Endodermal cell (in vitro differentiated cells): ENCODE measurements at regions not wholly inside any gene's neighbourhood (a gene's known extent, or its start where the extent isn't known, plus 50 kb on each side); places are given as distances from the start of the nearest gene placed in this dataset.
"Not testable (repeated sequence)": the region's sequence is repeated elsewhere in the genome, so short reads cannot be mapped to it uniquely, and the experiment has no call there.

Experiments used
- DNase-seq: peaks from one replicate; pipeline ENCODE4 v3.0.0-alpha.2; 2017
- H3K27ac ChIP-seq: 2 replicates; pipeline ENCODE4 v1.5.1; 2013; ENCODE audit warnings: mild to moderate bottlenecking, low read depth, low read length, moderate library complexity
- H3K27me3 ChIP-seq: 2 replicates; pipeline ENCODE4 v1.6.1; 2013; ENCODE audit warnings: mild to moderate bottlenecking, low read length, moderate library complexity; ENCODE audit not compliant: insufficient read depth, control insufficient read depth, poor library complexity, severe bottlenecking
- H3K36me3 ChIP-seq: 2 replicates; pipeline ENCODE4 v1.7.0; 2013; ENCODE audit warnings: mild to moderate bottlenecking, low read length, moderate library complexity; ENCODE audit not compliant: control insufficient read depth, insufficient read depth
- H3K4me1 ChIP-seq: one replicate; pipeline ENCODE4 v1.7.0; 2013; ENCODE audit warnings: low read length; ENCODE audit not compliant: control insufficient read depth, insufficient read depth
- H3K4me3 ChIP-seq: 2 replicates; pipeline ENCODE4 v1.5.1; 2013; ENCODE audit warnings: mild to moderate bottlenecking, low read length, moderate library complexity
- H3K9ac ChIP-seq: 2 replicates; pipeline ENCODE4 v1.6.1; 2013; ENCODE audit warnings: mild to moderate bottlenecking, low read length, moderate library complexity; ENCODE audit not compliant: poor library complexity, severe bottlenecking; ENCODE audit errors: extremely low read depth
- H3K9me3 ChIP-seq: 2 replicates; pipeline ENCODE4 v1.6.1; 2013; ENCODE audit warnings: mild to moderate bottlenecking, low read length, moderate library complexity; ENCODE audit not compliant: control insufficient read depth
- H3K27ac Mint-ChIP-seq: 2 replicates; pipeline ENCODE4 v1.8.0; 2020; ENCODE audit warnings: mixed read lengths
- H3K27me3 Mint-ChIP-seq: 2 replicates; pipeline ENCODE4 v1.8.0; 2021; ENCODE audit warnings: mild to moderate bottlenecking, mixed read lengths; ENCODE audit not compliant: insufficient read depth
- H3K36me3 Mint-ChIP-seq: 2 replicates; pipeline ENCODE4 v1.8.0; 2020; ENCODE audit warnings: low read depth, mixed read lengths
- H3K4me1 Mint-ChIP-seq: 2 replicates; pipeline ENCODE4 v1.8.0; 2020; ENCODE audit warnings: mixed read lengths
- H3K4me3 Mint-ChIP-seq: 2 replicates; pipeline ENCODE4 v1.8.0; 2020; ENCODE audit warnings: mild to moderate bottlenecking, moderate library complexity, mixed read lengths
- H3K9me3 Mint-ChIP-seq: 2 replicates; pipeline ENCODE4 v1.8.0; 2020; ENCODE audit warnings: mild to moderate bottlenecking, mixed read lengths
- WGBS, 2 experiments: methylation state at CpG; one replicate each; pipeline versions ENCODE4 v1.1.5 to v1.1.7; 2013; ENCODE audit warnings: missing lambda C conversion rate in 2 of 2, mixed read lengths in 1 of 2; ENCODE audit not compliant: insufficient coverage in 1 of 2, insufficient read length in 1 of 2; 5-methylcytosine and 5-hydroxymethylcytosine counted together
- TF ChIP-seq, protein P1 (sequence below): fragments of 200-600 bp; sonication (generic); conservative IDR thresholded peaks from 2 replicates; pipeline ENCODE4 v1.5.0; 2021; ENCODE audit warnings: antibody characterized with exemption, mild to moderate bottlenecking

GRCh38 chr12:131395971-131396573 is 314.8 kb upstream of the SFSWAP start:
- Histone ChIP-seq H3K27ac (no peak overlapping the region), H3K36me3 (no peaks in the 10 kb centered on the region), H3K4me1 (no peaks in the 10 kb centered on the region), H3K4me3 (no peak overlapping the region), H3K9me3 (peaks cover 41% of the 10 kb centered on the region), H3K27me3 (no peaks in the 10 kb centered on the region), H3K9ac (no peak overlapping the region)
- peaks cover 16% of the 10 kb centered on the region for H3K27me3 Mint-ChIP-seq
- TF ChIP-seq, protein P1, sequence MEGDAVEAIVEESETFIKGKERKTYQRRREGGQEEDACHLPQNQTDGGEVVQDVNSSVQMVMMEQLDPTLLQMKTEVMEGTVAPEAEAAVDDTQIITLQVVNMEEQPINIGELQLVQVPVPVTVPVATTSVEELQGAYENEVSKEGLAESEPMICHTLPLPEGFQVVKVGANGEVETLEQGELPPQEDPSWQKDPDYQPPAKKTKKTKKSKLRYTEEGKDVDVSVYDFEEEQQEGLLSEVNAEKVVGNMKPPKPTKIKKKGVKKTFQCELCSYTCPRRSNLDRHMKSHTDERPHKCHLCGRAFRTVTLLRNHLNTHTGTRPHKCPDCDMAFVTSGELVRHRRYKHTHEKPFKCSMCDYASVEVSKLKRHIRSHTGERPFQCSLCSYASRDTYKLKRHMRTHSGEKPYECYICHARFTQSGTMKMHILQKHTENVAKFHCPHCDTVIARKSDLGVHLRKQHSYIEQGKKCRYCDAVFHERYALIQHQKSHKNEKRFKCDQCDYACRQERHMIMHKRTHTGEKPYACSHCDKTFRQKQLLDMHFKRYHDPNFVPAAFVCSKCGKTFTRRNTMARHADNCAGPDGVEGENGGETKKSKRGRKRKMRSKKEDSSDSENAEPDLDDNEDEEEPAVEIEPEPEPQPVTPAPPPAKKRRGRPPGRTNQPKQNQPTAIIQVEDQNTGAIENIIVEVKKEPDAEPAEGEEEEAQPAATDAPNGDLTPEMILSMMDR: no peak
- no peak overlapping the region for H3K27ac Mint-ChIP-seq
- WGBS, 2 experiments: 83 to 85% methylated on average over 1 of the region's 1 CpG
- no peak for DNase-seq
- peaks cover 7% of the 10 kb centered on the region for H3K36me3 Mint-ChIP-seq
- H3K4me3 Mint-ChIP-seq: no peak overlapping the region
- peaks cover 9% of the 10 kb centered on the region for H3K9me3 Mint-ChIP-seq
- H3K4me1 Mint-ChIP-seq: no peaks in the 10 kb centered on the region

GRCh38 chr12:131397493-131398181 is 313.3 kb upstream of the SFSWAP start:
- H3K36me3 ChIP-seq: no peaks in the 10 kb centered on the region
- Mint-ChIP-seq H3K4me3 (no peak overlapping the region), H3K36me3 (peaks cover 7% of the 10 kb centered on the region), H3K27ac (no peak overlapping the region), H3K4me1 (no peaks in the 10 kb centered on the region), H3K27me3 (peaks cover 12% of the 10 kb centered on the region), H3K9me3 (peaks cover 11% of the 10 kb centered on the region)
- DNase-seq: peak; percentile 33
- H3K27me3 ChIP-seq: no peaks in the 10 kb centered on the region
- no peak overlapping the region for H3K27ac ChIP-seq
- H3K9me3 ChIP-seq: peaks cover 41% of the 10 kb centered on the region
- TF ChIP-seq, protein P1: no peak
- no peaks in the 10 kb centered on the region for H3K4me1 ChIP-seq
- 79 to 93% methylated on average over 3 to 5 of the region's 5 CpGs for WGBS, 2 experiments
- H3K4me3 ChIP-seq: no peak overlapping the region
- no peak overlapping the region for H3K9ac ChIP-seq

DNA sequence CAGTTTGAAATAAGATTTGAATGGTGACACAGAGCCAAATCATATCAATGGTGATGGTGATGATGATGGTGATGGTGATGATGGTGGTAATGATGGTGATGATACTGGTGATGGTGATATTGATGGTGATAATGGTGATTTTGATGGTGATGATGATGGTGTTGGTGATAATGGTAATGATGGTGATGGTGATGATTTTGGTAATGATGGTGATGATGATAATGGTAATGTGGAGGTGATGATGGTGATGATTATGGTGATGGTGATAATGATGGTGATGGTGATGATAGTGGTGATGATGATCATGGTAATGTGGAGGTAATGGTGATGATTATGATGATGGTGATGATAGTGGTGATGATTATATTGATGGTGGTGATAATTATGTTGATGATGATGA is 311.9 kb upstream of the SFSWAP start:
- Mint-ChIP-seq H3K27me3 (peaks cover 10% of the 10 kb centered on the region), H3K4me1 (no peaks in the 10 kb centered on the region), H3K9me3 (peaks cover 8% of the 10 kb centered on the region), H3K36me3 (peaks cover 7% of the 10 kb centered on the region), H3K27ac (no peak overlapping the region), H3K4me3 (no peak overlapping the region)
- Histone ChIP-seq H3K9me3 (peaks cover 41% of the 10 kb centered on the region), H3K4me1 (no peaks in the 10 kb centered on the region), H3K27ac (no peak overlapping the region), H3K36me3 (no peaks in the 10 kb centered on the region), H3K27me3 (no peaks in the 10 kb centered on the region), H3K4me3 (no peak overlapping the region), H3K9ac (no peak overlapping the region)
- TF ChIP-seq, protein P1: no peak
- DNase-seq: no peak

GRCh38 chr12:131400668-131401294 is 310.1 kb upstream of the SFSWAP start:
- not testable (repeated sequence) for H3K4me1 ChIP-seq, H3K4me1 Mint-ChIP-seq, H3K4me3 Mint-ChIP-seq, H3K9ac ChIP-seq, H3K36me3 Mint-ChIP-seq, DNase-seq, H3K9me3 Mint-ChIP-seq, H3K4me3 ChIP-seq, H3K27me3 Mint-ChIP-seq, H3K27me3 ChIP-seq, H3K27ac ChIP-seq, H3K27ac Mint-ChIP-seq, H3K36me3 ChIP-seq
- peaks cover 36% of the 10 kb centered on the region for H3K9me3 ChIP-seq
- WGBS, 2 experiments: 84 to 90% methylated on average over 2 to 4 of the region's 4 CpGs
